DMS153 treated with DMSO at 0.1 percent for 48 hours (cell line): ENCODE measurements at regions not wholly inside any gene's neighbourhood (a gene's known extent, or its start where the extent isn't known, plus 50 kb on each side); places are given as distances from the start of the nearest gene placed in this dataset.

Experiments used
- DNase-seq: peaks from one replicate; lab custom pipeline; 2025; ENCODE audit not compliant: unreplicated experiment; lab: John Stamatoyannopoulos, UW

- no peak for DNase-seq
Observed at GRCh38 chr15:81869161-81869954, 176.5 kb downstream of the MEX3B start.

GRCh38 chr15:81865850-81866537 is 179.8 kb downstream of the MEX3B start:
- no peak for DNase-seq

GRCh38 chr15:81863162-81863561 is 182.7 kb downstream of the MEX3B start:
- DNase-seq, result no peak

- DNase-seq, result peak; percentile 16
Observed at GRCh38 chr15:81859737-81860516, 185.9 kb downstream of the MEX3B start.

- no peak for DNase-seq
Observed at GRCh38 chr15:81858586-81858985, 187.2 kb downstream of the MEX3B start.

GRCh38 chr15:81858136-81858535 is 187.7 kb downstream of the MEX3B start:
- no peak for DNase-seq

DNA sequence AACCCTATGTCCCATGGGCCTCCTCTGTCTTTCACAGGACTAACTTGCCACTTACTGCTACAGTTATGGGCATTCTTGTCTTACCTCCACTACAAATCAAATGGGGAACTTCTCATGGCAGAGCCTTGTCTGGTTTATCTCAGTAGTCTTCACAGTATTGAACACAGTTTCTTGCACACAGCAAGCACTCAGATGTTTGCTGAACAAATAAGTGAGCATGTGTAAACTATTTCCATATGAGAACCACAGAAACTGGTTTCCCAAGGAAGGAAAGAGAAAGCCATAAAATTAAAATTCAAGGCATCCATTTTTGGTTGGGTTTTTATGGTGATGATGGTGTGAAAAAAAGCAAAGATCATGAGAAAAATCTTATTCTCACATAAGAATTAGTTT is 189.2 kb downstream of the MEX3B start:
- DNase-seq, result no peak

GRCh38 chr15:81856001-81856633 is 189.7 kb downstream of the MEX3B start:
- no peak for DNase-seq

- no peak for DNase-seq
Observed at GRCh38 chr15:81853150-81853748, 192.6 kb downstream of the MEX3B start.

- no peak for DNase-seq
Observed at GRCh38 chr15:81852411-81853149, 193.2 kb downstream of the MEX3B start.

DNA sequence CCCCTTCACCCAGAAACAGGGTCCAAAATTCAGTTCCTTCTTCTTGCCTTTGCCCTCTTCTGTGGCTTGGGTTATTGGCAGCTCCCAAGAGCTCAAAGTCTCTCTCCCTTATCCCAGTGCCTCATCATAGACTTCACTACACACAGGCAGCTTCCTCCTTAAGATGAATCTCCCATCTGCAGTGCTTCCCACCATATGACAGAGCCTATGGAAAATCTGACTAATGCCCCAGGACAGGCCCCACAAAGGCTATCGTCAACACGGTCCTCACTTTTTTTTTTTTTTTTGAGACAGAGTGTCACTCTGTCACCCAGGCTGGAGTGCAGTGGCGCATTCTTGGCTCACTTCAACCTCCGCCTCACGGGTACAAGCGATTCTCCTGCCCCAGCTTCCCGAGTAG is 194.1 kb downstream of the MEX3B start:
- DNase-seq, result no peak

GRCh38 chr15:81851325-81851724 is 194.5 kb downstream of the MEX3B start:
- no peak for DNase-seq

DNA sequence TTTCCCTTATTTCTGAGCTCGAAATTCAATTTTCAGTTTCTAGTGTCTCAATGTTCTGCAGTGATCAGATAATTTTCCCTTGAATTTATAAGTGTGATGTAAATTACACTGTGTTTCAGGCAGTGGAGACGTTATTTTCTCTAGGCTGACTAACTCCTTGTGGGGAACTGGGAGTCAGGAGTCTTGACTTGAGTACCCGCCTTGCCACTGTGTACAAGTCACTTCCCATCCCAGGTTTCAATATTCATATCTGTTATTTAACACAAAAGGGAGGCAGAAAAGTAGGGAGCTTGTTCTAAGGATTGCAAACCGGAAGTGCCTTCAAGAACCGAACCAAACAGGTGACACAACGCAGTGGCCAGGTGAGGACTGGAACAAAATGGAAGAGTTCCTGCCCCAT is 196.5 kb downstream of the MEX3B start:
- no peak for DNase-seq

DNA sequence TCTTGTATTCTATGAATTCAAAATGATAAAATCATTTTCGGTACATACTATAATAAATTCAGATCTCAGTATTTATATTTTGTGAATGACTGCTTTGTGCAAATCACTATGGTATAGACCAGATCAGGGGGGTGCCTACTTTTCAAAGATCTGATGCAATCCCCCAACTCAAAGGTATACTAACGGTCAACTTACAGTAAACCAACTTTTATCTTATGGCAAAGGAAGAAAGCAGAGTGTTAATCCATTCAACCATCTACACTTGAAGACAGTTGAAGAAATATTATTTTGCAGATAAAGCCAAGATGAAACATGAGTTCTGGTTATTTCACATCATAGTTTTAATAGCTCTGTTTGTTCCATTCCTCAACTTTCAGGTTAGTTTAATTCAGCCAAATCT is 197.1 kb downstream of the MEX3B start:
- DNase-seq, result no peak

- DNase-seq, result no peak
Observed at GRCh38 chr15:81843757-81844407, 201.9 kb downstream of the MEX3B start.

DNA sequence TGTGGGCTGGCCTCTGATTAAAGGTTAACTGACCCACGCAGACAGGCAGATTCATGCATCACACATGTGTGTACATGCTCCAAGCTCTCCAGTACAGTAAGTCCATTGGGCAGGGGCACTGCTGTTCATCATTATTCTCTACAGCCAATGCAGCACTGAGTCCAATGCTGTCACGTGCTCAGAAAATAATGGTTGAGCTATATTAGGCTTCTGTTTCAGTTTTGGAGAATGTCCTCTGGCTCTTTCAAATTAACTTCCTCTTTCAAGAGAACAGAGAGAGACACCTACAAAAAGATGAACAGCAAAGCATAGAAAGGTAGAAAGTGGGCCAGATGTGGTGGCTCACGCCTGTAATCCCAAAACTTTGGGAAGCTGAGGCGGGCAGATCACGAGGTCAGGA is 202.6 kb downstream of the MEX3B start:
- DNase-seq, result no peak

GRCh38 chr15:81839387-81839786 is 206.4 kb downstream of the MEX3B start:
- DNase-seq, result no peak

- no peak for DNase-seq
Observed at GRCh38 chr15:81835731-81836130, 210.1 kb downstream of the MEX3B start.

- DNase-seq, result no peak
Observed at GRCh38 chr15:81830520-81830919, 215.3 kb downstream of the MEX3B start.

DNA sequence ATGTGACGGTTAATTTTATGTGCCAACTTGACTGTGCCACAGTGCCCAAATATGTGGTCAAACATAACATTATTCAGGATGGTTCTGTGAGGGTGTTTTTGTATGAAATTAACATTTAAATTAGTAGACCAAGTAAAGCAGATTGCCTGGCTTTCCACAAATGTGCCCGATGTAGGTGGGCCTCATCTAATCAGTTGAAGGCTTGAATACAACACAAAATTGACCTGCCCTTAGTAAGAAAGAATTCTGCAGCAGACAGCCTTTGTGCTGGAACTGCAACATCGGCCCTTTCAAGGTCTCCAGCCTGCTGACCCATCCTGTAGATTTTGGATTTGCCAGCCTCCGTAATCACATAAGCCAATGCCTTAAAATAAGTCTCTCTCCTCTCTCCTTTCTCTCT is 215.9 kb downstream of the MEX3B start:
- no peak for DNase-seq
